ENCODE measurements at regions not wholly inside any gene's neighbourhood (a gene's known extent, or its start where the extent isn't known, plus 50 kb on each side); places are given as distances from the start of the nearest gene placed in this dataset.

GRCh38 chr2:49291619-49292018 is 137.3 kb upstream of the FSHR start:
- Mint-ChIP-seq H3K36me3 (no peaks in the 10 kb centered on the region), H3K27me3 (no peaks in the 10 kb centered on the region)

GRCh38 chr2:49289711-49290110 is 135.4 kb upstream of the FSHR start:
- DNase-seq (no peak), ATAC-seq (ENCODE audit: low read depth) (no peak)
- Mint-ChIP-seq H3K36me3 (no peaks in the 10 kb centered on the region), H3K9me3 (no peaks in the 10 kb centered on the region), H3K4me3 (no peak overlapping the region), H3K27ac (no peak overlapping the region), H3K4me1 (no peaks in the 10 kb centered on the region), H3K27me3 (no peaks in the 10 kb centered on the region)
- POLR2A ChIA-PET, result no interaction called here

More at GRCh38 chr2:49291619-49292018, 137.3 kb upstream of the FSHR start:
- peaks cover under 1% of the 10 kb centered on the region for H3K9me3 Mint-ChIP-seq
- POLR2A ChIA-PET, result no interaction called here
- H3K27ac Mint-ChIP-seq, result no peak overlapping the region
- no peak for ATAC-seq (ENCODE audit: low read depth)
- no peak overlapping the region for H3K4me3 Mint-ChIP-seq
- H3K4me1 Mint-ChIP-seq, result no peaks in the 10 kb centered on the region
- DNase-seq, result no peak

- H3K27ac Mint-ChIP-seq, result no peak overlapping the region
- no peaks in the 10 kb centered on the region for H3K36me3 Mint-ChIP-seq
- H3K9me3 Mint-ChIP-seq, result no peaks in the 10 kb centered on the region
- no peak overlapping the region for H3K4me3 Mint-ChIP-seq
- no peak for ATAC-seq (ENCODE audit: low read depth)
- no peak for DNase-seq
- H3K4me1 Mint-ChIP-seq, result no peaks in the 10 kb centered on the region
- no peaks in the 10 kb centered on the region for H3K27me3 Mint-ChIP-seq
- POLR2A ChIA-PET, result no interaction called here
Observed at GRCh38 chr2:49288902-49289700, 134.8 kb upstream of the FSHR start.

- no peaks in the 10 kb centered on the region for H3K36me3 Mint-ChIP-seq
- no peaks in the 10 kb centered on the region for H3K4me1 Mint-ChIP-seq
- H3K27ac Mint-ChIP-seq, result no peak overlapping the region
- no peak for ATAC-seq (ENCODE audit: low read depth)
- POLR2A ChIA-PET, result no interaction called here
- H3K9me3 Mint-ChIP-seq, result no peaks in the 10 kb centered on the region
- no peaks in the 10 kb centered on the region for H3K27me3 Mint-ChIP-seq
- DNase-seq, result no peak
- no peak overlapping the region for H3K4me3 Mint-ChIP-seq
Observed at GRCh38 chr2:49288113-49288705, 133.9 kb upstream of the FSHR start.

- no peak for DNase-seq
- H3K36me3 Mint-ChIP-seq, result no peaks in the 10 kb centered on the region
- ATAC-seq (ENCODE audit: low read depth), result no peak
- no peak overlapping the region for H3K27ac Mint-ChIP-seq
- H3K4me1 Mint-ChIP-seq, result no peaks in the 10 kb centered on the region
- no peak overlapping the region for H3K4me3 Mint-ChIP-seq
- H3K9me3 Mint-ChIP-seq, result peaks cover 2% of the 10 kb centered on the region
- POLR2A ChIA-PET, result interaction anchor here (0.6 kb wide), 1 partner anchor 493 kb away, joined by 4 read pairs; no protein-coding TSS in a partner anchor
- H3K27me3 Mint-ChIP-seq, result no peaks in the 10 kb centered on the region
Observed at GRCh38 chr2:49286726-49287125, 132.4 kb upstream of the FSHR start.

GRCh38 chr2:49286045-49286444 is 131.7 kb upstream of the FSHR start:
- Mint-ChIP-seq H3K9me3 (peaks cover 4% of the 10 kb centered on the region), H3K4me3 (no peak overlapping the region), H3K4me1 (no peaks in the 10 kb centered on the region), H3K27me3 (no peaks in the 10 kb centered on the region), H3K36me3 (no peaks in the 10 kb centered on the region), H3K27ac (no peak overlapping the region)
- ATAC-seq (ENCODE audit: low read depth) (no peak), DNase-seq (no peak)
- POLR2A ChIA-PET, result interaction anchor here (0.6 kb wide), 1 partner anchor 492 kb away, joined by 4 read pairs; no protein-coding TSS in a partner anchor

- POLR2A ChIA-PET, result no interaction called here
Observed at GRCh38 chr2:49278561-49278960, 124.2 kb upstream of the FSHR start.

GRCh38 chr2:49278141-49278540 is 123.8 kb upstream of the FSHR start:
- H3K27ac Mint-ChIP-seq, result no peak overlapping the region
- no peak overlapping the region for H3K4me3 Mint-ChIP-seq
- no peaks in the 10 kb centered on the region for H3K27me3 Mint-ChIP-seq
- POLR2A ChIA-PET, result no interaction called here
- H3K36me3 Mint-ChIP-seq, result no peaks in the 10 kb centered on the region
- peaks cover 7% of the 10 kb centered on the region for H3K9me3 Mint-ChIP-seq
- no peak for ATAC-seq (ENCODE audit: low read depth)
- no peaks in the 10 kb centered on the region for H3K4me1 Mint-ChIP-seq
- DNase-seq, result no peak

More at GRCh38 chr2:49278561-49278960, 124.2 kb upstream of the FSHR start:
- Mint-ChIP-seq H3K27me3 (no peaks in the 10 kb centered on the region), H3K9me3 (peaks cover 7% of the 10 kb centered on the region), H3K4me1 (no peaks in the 10 kb centered on the region), H3K36me3 (no peaks in the 10 kb centered on the region), H3K27ac (no peak overlapping the region), H3K4me3 (no peak overlapping the region)
- ATAC-seq (ENCODE audit: low read depth) (no peak), DNase-seq (no peak)

GRCh38 chr2:49271060-49271606 is 116.8 kb upstream of the FSHR start:
- Mint-ChIP-seq H3K27me3 (no peaks in the 10 kb centered on the region), H3K36me3 (no peaks in the 10 kb centered on the region), H3K4me1 (no peaks in the 10 kb centered on the region), H3K4me3 (no peak overlapping the region), H3K27ac (no peak overlapping the region), H3K9me3 (no peaks in the 10 kb centered on the region)
- POLR2A ChIA-PET, result no interaction called here
- DNase-seq (no peak), ATAC-seq (ENCODE audit: low read depth) (no peak)

- ATAC-seq (ENCODE audit: low read depth) (no peak), DNase-seq (no peak)
- Mint-ChIP-seq H3K9me3 (no peaks in the 10 kb centered on the region), H3K36me3 (no peaks in the 10 kb centered on the region), H3K4me1 (no peaks in the 10 kb centered on the region), H3K27me3 (no peaks in the 10 kb centered on the region), H3K27ac (no peak overlapping the region), H3K4me3 (no peak overlapping the region)
- POLR2A ChIA-PET, result no interaction called here
Observed at GRCh38 chr2:49270091-49270490, 115.8 kb upstream of the FSHR start.

- H3K27me3 Mint-ChIP-seq, result no peaks in the 10 kb centered on the region
- POLR2A ChIA-PET, result no interaction called here
- no peaks in the 10 kb centered on the region for H3K4me1 Mint-ChIP-seq
- ATAC-seq (ENCODE audit: low read depth) (no peak), DNase-seq (no peak)
- H3K27ac Mint-ChIP-seq, result no peak overlapping the region
- H3K4me3 Mint-ChIP-seq, result no peak overlapping the region
- H3K36me3 Mint-ChIP-seq, result no peaks in the 10 kb centered on the region
- no peaks in the 10 kb centered on the region for H3K9me3 Mint-ChIP-seq
Observed at GRCh38 chr2:49265471-49265870, 111.2 kb upstream of the FSHR start.

GRCh38 chr2:49262801-49263560 is 108.7 kb upstream of the FSHR start:
- Mint-ChIP-seq H3K4me3 (no peak overlapping the region), H3K9me3 (no peaks in the 10 kb centered on the region), H3K36me3 (no peaks in the 10 kb centered on the region), H3K27me3 (no peaks in the 10 kb centered on the region), H3K4me1 (no peaks in the 10 kb centered on the region), H3K27ac (no peak overlapping the region)
- DNase-seq (no peak), ATAC-seq (ENCODE audit: low read depth) (no peak)
- POLR2A ChIA-PET, result no interaction called here

- ATAC-seq (ENCODE audit: low read depth), result no peak
- Mint-ChIP-seq H3K9me3 (no peaks in the 10 kb centered on the region), H3K4me3 (no peak overlapping the region), H3K4me1 (no peaks in the 10 kb centered on the region), H3K36me3 (no peaks in the 10 kb centered on the region), H3K27me3 (no peaks in the 10 kb centered on the region), H3K27ac (no peak overlapping the region)
- no peak for DNase-seq
- POLR2A ChIA-PET, result no interaction called here
Observed at GRCh38 chr2:49261781-49262180, 107.5 kb upstream of the FSHR start.
